Fibroblast of lung (primary cell): ENCODE measurements at regions not wholly inside any gene's neighbourhood (a gene's known extent, or its start where the extent isn't known, plus 50 kb on each side); places are given as distances from the start of the nearest gene placed in this dataset.
"Not testable (repeated sequence)": the region's sequence is repeated elsewhere in the genome, so short reads cannot be mapped to it uniquely, and the experiment has no call there.

Experiments used
- DNase-seq, 2 donors: peaks; one replicate each; pipeline versions ENCODE4 v3.0.0 to v3.0.0-alpha.2; 2010; ENCODE audit warnings: low read depth in 2 of 2
- H2AFZ ChIP-seq: 2 replicates; pipeline ENCODE4 v1.5.1; 2012; ENCODE audit warnings: low read length, control low read depth, inconsistent platforms
- H3K27ac ChIP-seq: 2 replicates; pipeline ENCODE4 v1.5.1; 2011; ENCODE audit warnings: low read length, control low read depth; ENCODE audit not compliant: insufficient read depth
- H3K27me3 ChIP-seq: 2 replicates; pipeline ENCODE4 v1.5.1; 2011; ENCODE audit warnings: mild to moderate bottlenecking, low read length; ENCODE audit not compliant: control insufficient read depth, insufficient read depth
- H3K36me3 ChIP-seq: 2 replicates; pipeline ENCODE4 v1.5.1; 2011; ENCODE audit warnings: low read length; ENCODE audit not compliant: control insufficient read depth, insufficient read depth
- H3K4me1 ChIP-seq: 2 replicates; pipeline ENCODE4 v1.5.1; 2011; ENCODE audit warnings: low read length; ENCODE audit not compliant: control insufficient read depth, insufficient read depth; ENCODE audit errors: extremely low read depth
- H3K4me2 ChIP-seq: 2 replicates; pipeline ENCODE4 v1.5.1; 2011; ENCODE audit warnings: low read length, control low read depth; ENCODE audit not compliant: insufficient read depth; ENCODE audit errors: extremely low read depth
- H3K4me3 ChIP-seq, 4 experiments: fragments of 200-600 bp in 1 of 4; sonication (generic) in 1 of 4; replicated peaks in 1 of 4; 2 replicates each; pipeline ENCODE4 v1.5.1; 2011 to 2016; ENCODE audit warnings: low read length in 4 of 4, low read depth in 3 of 4, mild to moderate bottlenecking in 3 of 4, control low read depth in 2 of 4, inconsistent platforms in 1 of 4, mixed read lengths in 1 of 4; ENCODE audit not compliant: insufficient read depth in 1 of 4; ENCODE audit errors: control extremely low read depth in 1 of 4
- H3K79me2 ChIP-seq: 2 replicates; pipeline ENCODE4 v1.5.1; 2012; ENCODE audit warnings: mild to moderate bottlenecking, low read length, inconsistent platforms; ENCODE audit not compliant: control insufficient read depth, insufficient read depth
- H3K9ac ChIP-seq: 2 replicates; pipeline ENCODE4 v1.5.1; 2011; ENCODE audit warnings: mild to moderate bottlenecking, low read length, control low read depth; ENCODE audit not compliant: insufficient read depth
- H3K9me3 ChIP-seq: 2 replicates; pipeline ENCODE4 v1.5.1; 2012; ENCODE audit warnings: low read depth, low read length; ENCODE audit not compliant: control insufficient read depth, insufficient read depth
- H4K20me1 ChIP-seq: 2 replicates; pipeline ENCODE4 v1.5.1; 2011; ENCODE audit warnings: low read length; ENCODE audit not compliant: control insufficient read depth, insufficient read depth; ENCODE audit errors: extremely low read depth

DNA sequence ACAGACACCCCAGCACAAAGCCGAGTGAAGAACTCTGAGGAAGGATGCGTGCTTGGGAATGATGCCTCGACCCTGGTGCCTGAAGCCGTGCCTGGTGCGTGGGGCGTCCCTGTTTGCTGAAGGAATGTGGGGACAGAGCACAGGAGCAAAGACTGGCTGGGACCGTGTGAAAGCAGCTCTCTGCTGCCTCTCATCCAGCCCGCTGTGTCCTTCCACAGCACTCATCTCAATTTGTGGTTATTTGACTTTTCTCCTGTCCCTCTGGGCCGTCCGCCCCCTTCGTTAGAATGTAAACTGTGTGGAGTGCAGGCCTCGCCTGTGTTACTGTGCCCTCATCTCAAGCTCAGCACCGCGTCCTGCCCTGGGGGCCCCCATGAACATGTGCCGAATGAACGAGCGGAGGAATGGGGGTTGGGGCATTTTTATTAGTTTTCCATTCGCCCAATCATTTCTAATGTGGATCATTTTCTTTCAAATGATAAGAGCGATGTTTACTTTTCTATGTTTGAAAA lies 155.5 kb downstream of the NPIPB11 start:
- not testable (repeated sequence) for DNase-seq, H3K9me3 ChIP-seq, H3K27me3 ChIP-seq, H3K36me3 ChIP-seq, H4K20me1 ChIP-seq, H3K4me1 ChIP-seq, H3K79me2 ChIP-seq, H2AFZ ChIP-seq, H3K9ac ChIP-seq, H3K4me3 ChIP-seq
- Histone ChIP-seq H3K4me2 (peak overlapping the region; percentile 25), H3K27ac (peak overlapping the region; percentile 23)

DNA sequence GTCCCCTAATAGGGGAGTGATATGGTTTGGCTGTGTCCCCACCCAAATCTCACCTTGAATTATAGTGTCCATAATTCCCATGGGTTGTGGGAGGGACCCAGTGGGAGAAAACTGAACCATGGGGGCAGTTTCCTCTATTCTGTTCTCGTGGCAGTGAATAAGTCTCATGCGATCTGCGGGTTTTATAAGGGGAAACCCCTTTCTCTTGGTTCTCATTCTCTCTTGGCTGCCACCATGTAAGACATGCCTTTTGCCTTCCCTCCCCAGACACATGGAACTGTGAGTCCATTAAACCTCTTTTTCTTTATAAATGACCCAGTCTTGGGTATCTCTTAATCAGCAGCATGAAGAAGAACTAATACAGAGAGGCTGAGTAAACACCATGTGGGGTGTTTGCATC lies 156.0 kb downstream of the NPIPB11 start:
- not testable (repeated sequence) for H3K36me3 ChIP-seq, H3K79me2 ChIP-seq, H4K20me1 ChIP-seq, H3K4me2 ChIP-seq, H3K9me3 ChIP-seq, H2AFZ ChIP-seq, DNase-seq, H3K4me3 ChIP-seq, H3K27ac ChIP-seq, H3K4me1 ChIP-seq, H3K9ac ChIP-seq, H3K27me3 ChIP-seq

- not testable (repeated sequence) for H3K9ac ChIP-seq, H3K27ac ChIP-seq
These were observed 157.6 kb downstream of the NPIPB11 start for GRCh38 chr16:29248940-29249318.

GRCh38 chr16:29248306-29248939 lies 158.1 kb downstream of the NPIPB11 start:
- not testable (repeated sequence) for H3K36me3 ChIP-seq, H3K4me2 ChIP-seq, H3K79me2 ChIP-seq, H2AFZ ChIP-seq, H3K27ac ChIP-seq, H3K9ac ChIP-seq, H3K9me3 ChIP-seq, H4K20me1 ChIP-seq, H3K4me3 ChIP-seq, H3K27me3 ChIP-seq, DNase-seq, H3K4me1 ChIP-seq

More at GRCh38 chr16:29248940-29249318, 157.6 kb downstream of the NPIPB11 start:
- H4K20me1 ChIP-seq, H2AFZ ChIP-seq, H3K9me3 ChIP-seq, H3K4me3 ChIP-seq, H3K27me3 ChIP-seq, DNase-seq, H3K4me1 ChIP-seq, H3K79me2 ChIP-seq, H3K4me2 ChIP-seq, H3K36me3 ChIP-seq: not testable (repeated sequence)

GRCh38 chr16:29246091-29246490 lies 160.4 kb downstream of the NPIPB11 start:
- not testable (repeated sequence) for H3K4me1 ChIP-seq, H3K27ac ChIP-seq, H3K9me3 ChIP-seq, H3K36me3 ChIP-seq, H3K4me2 ChIP-seq, H4K20me1 ChIP-seq, H2AFZ ChIP-seq, H3K27me3 ChIP-seq, H3K79me2 ChIP-seq, DNase-seq, H3K4me3 ChIP-seq, H3K9ac ChIP-seq
